Glomerular visceral epithelial cell (primary cell): ENCODE measurements at regions not wholly inside any gene's neighbourhood (a gene's known extent, or its start where the extent isn't known, plus 50 kb on each side); places are given as distances from the start of the nearest gene placed in this dataset.

Experiments used
- DNase-seq: peaks from one replicate; pipeline ENCODE4 v3.0.0-alpha.2; 2016; ENCODE audit errors: extremely low spot score

- no peak for DNase-seq
Measured at GRCh38 chr21:27130154-27130553, 163.3 kb upstream of the ADAMTS5 start.

- DNase-seq = no peak
Measured at GRCh38 chr21:27129694-27130093, 162.8 kb upstream of the ADAMTS5 start.

- peak; percentile 21 for DNase-seq
Measured at GRCh38 chr21:27129215-27129614, 162.3 kb upstream of the ADAMTS5 start.

GRCh38 chr21:27126140-27126539 is 159.3 kb upstream of the ADAMTS5 start:
- DNase-seq = no peak

- no peak for DNase-seq
Measured at GRCh38 chr21:27122686-27123085, 155.8 kb upstream of the ADAMTS5 start.

- no peak for DNase-seq
Measured at GRCh38 chr21:27114111-27114510, 147.2 kb upstream of the ADAMTS5 start.

- no peak for DNase-seq
Measured at GRCh38 chr21:27112186-27112585, 145.3 kb upstream of the ADAMTS5 start.

GRCh38 chr21:27110956-27111355 is 144.1 kb upstream of the ADAMTS5 start:
- peak; percentile 62 for DNase-seq

- DNase-seq = peak; percentile 31
Measured at GRCh38 chr21:27108701-27109100, 141.8 kb upstream of the ADAMTS5 start.

GRCh38 chr21:27108228-27108627 is 141.3 kb upstream of the ADAMTS5 start:
- DNase-seq = peak; percentile 72

- DNase-seq = no peak
Measured at GRCh38 chr21:27104846-27105431, 138.1 kb upstream of the ADAMTS5 start.

GRCh38 chr21:27103768-27104167 is 136.9 kb upstream of the ADAMTS5 start:
- DNase-seq = no peak

GRCh38 chr21:27101523-27101922 is 134.6 kb upstream of the ADAMTS5 start:
- no peak for DNase-seq

GRCh38 chr21:27094184-27094948 is 127.5 kb upstream of the ADAMTS5 start:
- no peak for DNase-seq

GRCh38 chr21:27086630-27087029 is 119.7 kb upstream of the ADAMTS5 start:
- DNase-seq = no peak

GRCh38 chr21:27086186-27086585 is 119.3 kb upstream of the ADAMTS5 start:
- no peak for DNase-seq

GRCh38 chr21:27085387-27085786 is 118.5 kb upstream of the ADAMTS5 start:
- no peak for DNase-seq

GRCh38 chr21:27083144-27083543 is 116.3 kb upstream of the ADAMTS5 start:
- no peak for DNase-seq

GRCh38 chr21:27082431-27083010 is 115.6 kb upstream of the ADAMTS5 start:
- no peak for DNase-seq

GRCh38 chr21:27079636-27080240 is 112.8 kb upstream of the ADAMTS5 start:
- DNase-seq = no peak

- DNase-seq = no peak
Measured at GRCh38 chr21:27078915-27079314, 112.0 kb upstream of the ADAMTS5 start.

- DNase-seq = no peak
Measured at GRCh38 chr21:27077501-27077900, 110.6 kb upstream of the ADAMTS5 start.

GRCh38 chr21:27076025-27076424 is 109.1 kb upstream of the ADAMTS5 start:
- no peak for DNase-seq
